HL-60 (cell line): ENCODE measurements at regions not wholly inside any gene's neighbourhood (a gene's known extent, or its start where the extent isn't known, plus 50 kb on each side); places are given as distances from the start of the nearest gene placed in this dataset.

Experiments used
- CTCF ChIP-seq: IDR thresholded peaks from one replicate; pipeline ENCODE4 v1.5.1; 2011; ENCODE audit warnings: low read length, control low read depth, inconsistent platforms; ENCODE audit not compliant: insufficient read depth
- GABPA ChIP-seq: IDR thresholded peaks from 2 replicates; pipeline ENCODE4 v1.6.1; 2012; ENCODE audit warnings: low read depth
- POLR2AphosphoS5 ChIP-seq: IDR thresholded peaks from 2 replicates; pipeline ENCODE4 v1.6.1; 2012; ENCODE audit warnings: low read depth
- REST ChIP-seq: IDR thresholded peaks from 2 replicates; pipeline ENCODE4 v1.6.1; 2012; ENCODE audit warnings: low read depth; ENCODE audit not compliant: insufficient replicate concordance
- SPI1 ChIP-seq: IDR thresholded peaks from 2 replicates; pipeline ENCODE4 v1.6.1; 2012; ENCODE audit warnings: low read depth, mild to moderate bottlenecking, borderline replicate concordance

- no peak for TF ChIP-seq CTCF
- no peak for TF ChIP-seq POLR2AphosphoS5
- no peak for TF ChIP-seq SPI1
- TF ChIP-seq REST = no peak
- TF ChIP-seq GABPA = no peak
These were observed 126.9 kb upstream of the NCAM1 start for GRCh38 chr11:112834277-112834755.
